Adrenal gland (tissue), 9 donors: ENCODE measurements at regions not wholly inside any gene's neighbourhood (a gene's known extent, or its start where the extent isn't known, plus 50 kb on each side); places are given as distances from the start of the nearest gene placed in this dataset.

Source experiments
- DNase-seq, 7 donors: peaks; one replicate each; pipeline ENCODE4 v3.0.0-alpha.2; 2019 to 2020
- H3K27ac ChIP-seq, 5 donors: fragments of 200-600 bp; sonication (generic) in 4 of 5; 1 replicate in 3 of 5; 2 replicates in 2 of 5; pipeline versions ENCODE4 v1.5.1 to v1.8.0; 2016 to 2020; ENCODE audit warnings: mild to moderate bottlenecking in 1 of 5
- H3K27me3 ChIP-seq: fragments of 200-600 bp; 2 replicates; pipeline ENCODE4 v1.8.0; 2021
- H3K36me3 ChIP-seq, 2 donors: fragments of 200-600 bp; replicated peaks in 1 of 2; 1 replicate in 1 of 2; 2 replicates in 1 of 2; pipeline versions ENCODE4 v1.5.1 to v1.8.0; 2018 to 2022
- H3K4me1 ChIP-seq, 2 donors: fragments of 200-600 bp; replicated peaks in 1 of 2; 1 replicate in 1 of 2; 2 replicates in 1 of 2; pipeline versions ENCODE4 v1.5.1 to v1.8.0; 2018 to 2021
- H3K4me3 ChIP-seq, 4 donors: fragments of 200-600 bp; sonication (generic) in 3 of 4; one replicate each; pipeline ENCODE4 v1.5.1; 2016 to 2018
- H3K9me3 ChIP-seq, 3 donors: fragments of 200-600 bp; sonication (generic) in 1 of 3; replicated peaks in 1 of 3; 1 replicate in 2 of 3; 2 replicates in 1 of 3; pipeline versions ENCODE4 v1.5.1 to v1.8.0; 2016 to 2021
- CTCF ChIP-seq, 6 experiments: fragments of 450-650 bp in 4 of 6; fragments of 200-600 bp in 2 of 6; sonication (generic) in 1 of 6; IDR thresholded peaks; 1 replicate in 5 of 6; 2 replicates in 1 of 6; pipeline versions ENCODE4 v1.5.1 to v1.8.0; 2016 to 2021; ENCODE audit warnings: antibody characterized with exemption in 6 of 6, mild to moderate bottlenecking in 2 of 6, moderate library complexity in 1 of 6
- POLR2A ChIP-seq, 2 donors: fragments of 450-650 bp; IDR thresholded peaks; one replicate each; pipeline ENCODE4 v1.6.1; 2017; ENCODE audit warnings: antibody characterized with exemption in 2 of 2, mild to moderate bottlenecking in 2 of 2, moderate library complexity in 1 of 2
- WGBS, 4 donors: extraction: QIAGEN DNeasy Blood & Tissue Kit in 2 of 4; methylation state at CpG; one replicate each; pipeline versions ENCODE4 v1.1.5 to v1.1.7; 2013 to 2017; 5-methylcytosine and 5-hydroxymethylcytosine counted together
- intact Hi-C, 2 donors: fragments of 100-400 bp; cut with DNase I; formaldehyde crosslinking; loops; one replicate each; pipeline versions ENCODE4 v1.14.1 to v1.15.0; 2022 to 2023
- donor health status: healthy with polysubstance abuse.
- donor health status: Bipolar disorder and iron deficiency.
- donor health status: DM: yes; HTN: yes; CAD: no.
- donor health status: DM: no; HTN: no; CAD: no.
- donor health status: DM: no; HTN: no; CAD: no.

GRCh38 chr16:17729820-17730219 is 259.1 kb upstream of the XYLT1 start:
- intact Hi-C loops, result no loop called here
- DNase-seq, result no peak
- no peaks in the 10 kb centered on the region for H3K9me3 ChIP-seq
- 75 to 83% (median 80%) methylated on average over 3 of the region's 3 CpGs for whole genome bisulfite sequencing, 4 donors
- no peaks in the 10 kb centered on the region for H3K36me3 ChIP-seq
- no peaks in the 10 kb centered on the region for H3K27me3 ChIP-seq
- H3K4me3 ChIP-seq, result no peak overlapping the region
- no peak overlapping the region for H3K27ac ChIP-seq
- H3K4me1 ChIP-seq, result no peaks in the 10 kb centered on the region
- TF ChIP-seq POLR2A (IDR thresholded peaks at IDR 0.05) (no peak), CTCF (IDR thresholded peaks at IDR 0.05) (no peak)

GRCh38 chr16:17728196-17728595 is 257.4 kb upstream of the XYLT1 start:
- Histone ChIP-seq H3K9me3 (no peaks in the 10 kb centered on the region), H3K27ac (no peak overlapping the region), H3K4me1 (no peaks in the 10 kb centered on the region), H3K27me3 (no peaks in the 10 kb centered on the region), H3K36me3 (no peaks in the 10 kb centered on the region), H3K4me3 (no peak overlapping the region)
- TF ChIP-seq CTCF (IDR thresholded peaks at IDR 0.05), result no peak
- TF ChIP-seq POLR2A (IDR thresholded peaks at IDR 0.05), result no peak
- intact Hi-C loops, result no loop called here
- WGBS, 4 donors, result 66 to 74% (median 72%) methylated on average over 4 of the region's 4 CpGs
- DNase-seq, result no peak

GRCh38 chr16:17724242-17724898 is 253.6 kb upstream of the XYLT1 start:
- Histone ChIP-seq H3K9me3 (no peaks in the 10 kb centered on the region), H3K4me1 (no peaks in the 10 kb centered on the region), H3K36me3 (no peaks in the 10 kb centered on the region), H3K4me3 (no peak overlapping the region), H3K27ac (no peak overlapping the region), H3K27me3 (no peaks in the 10 kb centered on the region)
- WGBS, 4 donors, result 71 to 79% (median 76%) methylated on average over 10 of the region's 10 CpGs
- no peak for DNase-seq
- TF ChIP-seq POLR2A (IDR thresholded peaks at IDR 0.05) (no peak), CTCF (IDR thresholded peaks at IDR 0.05) (no peak)
- intact Hi-C loops, result no loop called here

- intact Hi-C loops, result no loop called here
- no peaks in the 10 kb centered on the region for H3K27me3 ChIP-seq
- H3K4me1 ChIP-seq, result no peaks in the 10 kb centered on the region
- no peaks in the 10 kb centered on the region for H3K36me3 ChIP-seq
- H3K4me3 ChIP-seq, result no peak overlapping the region
- no peak overlapping the region for H3K27ac ChIP-seq
- no peaks in the 10 kb centered on the region for H3K9me3 ChIP-seq
- WGBS, 4 donors, result 74 to 85% (median 80%) methylated on average over 10 of the region's 10 CpGs
- TF ChIP-seq CTCF (IDR thresholded peaks at IDR 0.05) (no peak), POLR2A (IDR thresholded peaks at IDR 0.05) (no peak)
- no peak for DNase-seq
Observed at GRCh38 chr16:17723531-17724134, 252.9 kb upstream of the XYLT1 start.
